HCT116 (cell line): ENCODE measurements at regions not wholly inside any gene's neighbourhood (a gene's known extent, or its start where the extent isn't known, plus 50 kb on each side); places are given as distances from the start of the nearest gene placed in this dataset.

Source experiments
- EZH2phosphoT487 ChIP-seq: fragments of 200-600 bp; IDR thresholded peaks from 2 replicates; pipeline ENCODE4 v1.6.1; 2018; ENCODE audit warnings: antibody characterized with exemption, borderline replicate concordance
- JUND ChIP-seq: IDR thresholded peaks from 2 replicates; pipeline ENCODE4 v1.6.1; 2012
- POLR2A ChIP-seq: IDR thresholded peaks from 2 replicates; pipeline ENCODE4 v1.7.0; 2011; ENCODE audit warnings: borderline replicate concordance; ENCODE audit not compliant: insufficient read depth, insufficient read length; ENCODE audit errors: extremely low read depth
- RAD21 ChIP-seq: IDR thresholded peaks from 2 replicates; pipeline ENCODE4 v1.6.1; 2012; ENCODE audit warnings: low read depth, mild to moderate bottlenecking
- TF ChIP-seq, protein P1 (sequence below), 3 experiments: fragments of 200-600 bp in 1 of 3; sonication (generic) in 1 of 3; IDR thresholded peaks in 2 of 3; conservative IDR thresholded peaks in 1 of 3; 2 replicates each; pipeline ENCODE4 v1.5.1; 2012 to 2017; ENCODE audit warnings: low read depth in 2 of 3, low read length in 2 of 3, antibody characterized with exemption in 1 of 3, borderline replicate concordance in 1 of 3, control low read depth in 1 of 3, mild to moderate bottlenecking in 1 of 3, mixed read lengths in 1 of 3, mixed run types in 1 of 3, moderate library complexity in 1 of 3; ENCODE audit not compliant: insufficient read depth in 1 of 3
- TF ChIP-seq, protein P2 (sequence below): IDR thresholded peaks from 2 replicates; pipeline ENCODE4 v1.6.1; 2011; ENCODE audit warnings: mild to moderate bottlenecking, low read length, moderate library complexity; ENCODE audit not compliant: insufficient replicate concordance; ENCODE audit errors: extremely low read depth
- TF ChIP-seq, protein P3 (sequence below): IDR thresholded peaks from 2 replicates; pipeline ENCODE4 v1.6.1; 2012

DNA sequence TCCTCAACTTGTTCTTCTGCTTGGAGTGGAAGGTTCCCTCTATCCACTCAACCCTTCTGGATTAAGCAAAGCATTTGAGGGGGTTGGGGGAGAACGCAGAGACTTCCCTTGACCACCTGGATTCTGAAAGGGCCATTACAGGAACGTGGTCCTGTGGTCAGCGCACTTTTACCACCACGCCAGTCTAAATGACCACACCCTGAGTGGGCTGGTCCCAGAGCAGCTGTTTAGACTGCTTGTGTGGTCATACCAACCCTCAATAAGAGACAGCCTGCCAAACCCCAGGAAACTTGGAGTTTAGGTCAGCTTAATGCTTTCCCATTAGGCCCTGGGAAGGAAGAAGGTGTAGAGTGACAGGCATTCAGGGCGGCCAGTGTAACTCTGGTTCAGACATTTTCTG lies 165.5 kb upstream of the ATP2B1 start:
- TF ChIP-seq, protein P1, sequence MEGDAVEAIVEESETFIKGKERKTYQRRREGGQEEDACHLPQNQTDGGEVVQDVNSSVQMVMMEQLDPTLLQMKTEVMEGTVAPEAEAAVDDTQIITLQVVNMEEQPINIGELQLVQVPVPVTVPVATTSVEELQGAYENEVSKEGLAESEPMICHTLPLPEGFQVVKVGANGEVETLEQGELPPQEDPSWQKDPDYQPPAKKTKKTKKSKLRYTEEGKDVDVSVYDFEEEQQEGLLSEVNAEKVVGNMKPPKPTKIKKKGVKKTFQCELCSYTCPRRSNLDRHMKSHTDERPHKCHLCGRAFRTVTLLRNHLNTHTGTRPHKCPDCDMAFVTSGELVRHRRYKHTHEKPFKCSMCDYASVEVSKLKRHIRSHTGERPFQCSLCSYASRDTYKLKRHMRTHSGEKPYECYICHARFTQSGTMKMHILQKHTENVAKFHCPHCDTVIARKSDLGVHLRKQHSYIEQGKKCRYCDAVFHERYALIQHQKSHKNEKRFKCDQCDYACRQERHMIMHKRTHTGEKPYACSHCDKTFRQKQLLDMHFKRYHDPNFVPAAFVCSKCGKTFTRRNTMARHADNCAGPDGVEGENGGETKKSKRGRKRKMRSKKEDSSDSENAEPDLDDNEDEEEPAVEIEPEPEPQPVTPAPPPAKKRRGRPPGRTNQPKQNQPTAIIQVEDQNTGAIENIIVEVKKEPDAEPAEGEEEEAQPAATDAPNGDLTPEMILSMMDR (IDR thresholded peaks at IDR 0.05 in 2 of 3, conservative IDR thresholded peaks at IDR 0.05 in 1 of 3; ENCODE audit: borderline replicate concordance in 1 of 3, insufficient read depth in 1 of 3, low read depth in 2 of 3, low read length in 2 of 3) = no peak
- TF ChIP-seq EZH2phosphoT487 (no peak), JUND (no peak), POLR2A (no peak), RAD21 (no peak)
- TF ChIP-seq, protein P2, sequence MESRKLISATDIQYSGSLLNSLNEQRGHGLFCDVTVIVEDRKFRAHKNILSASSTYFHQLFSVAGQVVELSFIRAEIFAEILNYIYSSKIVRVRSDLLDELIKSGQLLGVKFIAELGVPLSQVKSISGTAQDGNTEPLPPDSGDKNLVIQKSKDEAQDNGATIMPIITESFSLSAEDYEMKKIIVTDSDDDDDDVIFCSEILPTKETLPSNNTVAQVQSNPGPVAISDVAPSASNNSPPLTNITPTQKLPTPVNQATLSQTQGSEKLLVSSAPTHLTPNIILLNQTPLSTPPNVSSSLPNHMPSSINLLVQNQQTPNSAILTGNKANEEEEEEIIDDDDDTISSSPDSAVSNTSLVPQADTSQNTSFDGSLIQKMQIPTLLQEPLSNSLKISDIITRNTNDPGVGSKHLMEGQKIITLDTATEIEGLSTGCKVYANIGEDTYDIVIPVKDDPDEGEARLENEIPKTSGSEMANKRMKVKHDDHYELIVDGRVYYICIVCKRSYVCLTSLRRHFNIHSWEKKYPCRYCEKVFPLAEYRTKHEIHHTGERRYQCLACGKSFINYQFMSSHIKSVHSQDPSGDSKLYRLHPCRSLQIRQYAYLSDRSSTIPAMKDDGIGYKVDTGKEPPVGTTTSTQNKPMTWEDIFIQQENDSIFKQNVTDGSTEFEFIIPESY = no peak
- TF ChIP-seq, protein P3, sequence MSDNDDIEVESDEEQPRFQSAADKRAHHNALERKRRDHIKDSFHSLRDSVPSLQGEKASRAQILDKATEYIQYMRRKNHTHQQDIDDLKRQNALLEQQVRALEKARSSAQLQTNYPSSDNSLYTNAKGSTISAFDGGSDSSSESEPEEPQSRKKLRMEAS = no peak
